HEK293 (cell line): ENCODE measurements at regions not wholly inside any gene's neighbourhood (a gene's known extent, or its start where the extent isn't known, plus 50 kb on each side); places are given as distances from the start of the nearest gene placed in this dataset.

Experiments used
- CTCF ChIP-seq: fragments of 450-650 bp; formaldehyde crosslinking; IDR thresholded peaks from 2 replicates; pipeline ENCODE4 v1.5.1; 2016; ENCODE audit warnings: missing biosample characterization, missing genetic modification characterization
- SALL2 ChIP-seq: fragments of 450-650 bp; formaldehyde crosslinking; IDR thresholded peaks from 2 replicates; pipeline ENCODE4 v1.5.0; 2017; ENCODE audit warnings: missing biosample characterization, mild to moderate bottlenecking, missing genetic modification characterization, borderline replicate concordance
- YY1 ChIP-seq: fragments of 450-650 bp; formaldehyde crosslinking; IDR thresholded peaks from 2 replicates; pipeline ENCODE4 v1.5.1; 2018; ENCODE audit warnings: missing biosample characterization, missing genetic modification characterization
- ZEB2 ChIP-seq: fragments of 450-650 bp; formaldehyde crosslinking; IDR thresholded peaks from 2 replicates; pipeline ENCODE4 v1.5.1; 2016; ENCODE audit warnings: missing biosample characterization, missing genetic modification characterization
- ZNF10 ChIP-seq: fragments of 450-650 bp; formaldehyde crosslinking; IDR thresholded peaks from 2 replicates; pipeline ENCODE4 v1.5.1; 2017; ENCODE audit warnings: missing biosample characterization, missing genetic modification characterization
- ZNF600 ChIP-seq: fragments of 450-650 bp; formaldehyde crosslinking; IDR thresholded peaks from 2 replicates; pipeline ENCODE4 v1.5.1; 2016; ENCODE audit warnings: missing biosample characterization, missing genetic modification characterization
- ZNF792 ChIP-seq: fragments of 450-650 bp; formaldehyde crosslinking; IDR thresholded peaks from 2 replicates; pipeline ENCODE4 v1.5.1; 2016; ENCODE audit warnings: missing biosample characterization, missing genetic modification characterization
- ZNF843 ChIP-seq: fragments of 450-650 bp; formaldehyde crosslinking; IDR thresholded peaks from 2 replicates; pipeline ENCODE4 v1.5.1; 2016; ENCODE audit warnings: missing biosample characterization, missing genetic modification characterization
- TF ChIP-seq, protein P1 (sequence below): fragments of 450-650 bp; IDR thresholded peaks from 2 replicates; pipeline ENCODE4 v1.5.1; 2018; ENCODE audit warnings: missing biosample characterization, missing genetic modification characterization

- TF ChIP-seq SALL2 (tag by site-specific recombination) = no peak
- TF ChIP-seq YY1 = no peak
- no peak for TF ChIP-seq ZNF792 (tag by site-specific recombination)
- TF ChIP-seq ZNF600 (tag by site-specific recombination) = no peak
- TF ChIP-seq, protein P1, sequence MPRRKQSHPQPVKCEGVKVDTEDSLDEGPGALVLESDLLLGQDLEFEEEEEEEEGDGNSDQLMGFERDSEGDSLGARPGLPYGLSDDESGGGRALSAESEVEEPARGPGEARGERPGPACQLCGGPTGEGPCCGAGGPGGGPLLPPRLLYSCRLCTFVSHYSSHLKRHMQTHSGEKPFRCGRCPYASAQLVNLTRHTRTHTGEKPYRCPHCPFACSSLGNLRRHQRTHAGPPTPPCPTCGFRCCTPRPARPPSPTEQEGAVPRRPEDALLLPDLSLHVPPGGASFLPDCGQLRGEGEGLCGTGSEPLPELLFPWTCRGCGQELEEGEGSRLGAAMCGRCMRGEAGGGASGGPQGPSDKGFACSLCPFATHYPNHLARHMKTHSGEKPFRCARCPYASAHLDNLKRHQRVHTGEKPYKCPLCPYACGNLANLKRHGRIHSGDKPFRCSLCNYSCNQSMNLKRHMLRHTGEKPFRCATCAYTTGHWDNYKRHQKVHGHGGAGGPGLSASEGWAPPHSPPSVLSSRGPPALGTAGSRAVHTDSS = no peak
- no peak for TF ChIP-seq ZNF10 (tag by site-specific recombination)
- TF ChIP-seq CTCF = no peak
- no peak for TF ChIP-seq ZNF843 (tag by site-specific recombination)
- no peak for TF ChIP-seq ZEB2 (tag by site-specific recombination)
Observed at GRCh38 chr18:60554967-60555366, 182.4 kb upstream of the MC4R start.
